GM15510 (cell line): ENCODE measurements at regions not wholly inside any gene's neighbourhood (a gene's known extent, or its start where the extent isn't known, plus 50 kb on each side); places are given as distances from the start of the nearest gene placed in this dataset.

Experiments used
- POLR2A ChIP-seq: IDR thresholded peaks from 3 replicates; pipeline ENCODE4 v1.6.1; 2011; ENCODE audit warnings: borderline replicate concordance; ENCODE audit not compliant: insufficient read length; ENCODE audit errors: extremely low read depth

DNA sequence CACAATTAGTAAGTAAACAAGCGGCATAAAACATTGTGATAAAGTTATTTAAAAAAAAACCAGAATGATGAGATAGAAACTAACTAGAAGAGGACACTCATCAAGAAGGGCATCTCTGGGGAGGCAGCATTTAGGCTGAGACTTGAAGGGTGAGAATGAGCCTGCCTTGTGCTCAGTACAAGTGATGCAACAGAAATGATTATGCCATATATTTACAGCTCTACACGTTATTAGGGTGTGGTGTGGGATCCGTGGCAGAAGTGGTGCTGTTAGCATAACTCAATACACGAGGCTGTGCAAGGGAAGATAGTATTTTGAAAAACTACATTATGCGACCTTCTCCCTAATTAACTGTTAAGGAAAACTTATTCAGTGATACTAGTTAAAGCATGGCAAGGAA, 178.5 kb upstream of the ATF7IP start:
- no peak for TF ChIP-seq POLR2A

DNA sequence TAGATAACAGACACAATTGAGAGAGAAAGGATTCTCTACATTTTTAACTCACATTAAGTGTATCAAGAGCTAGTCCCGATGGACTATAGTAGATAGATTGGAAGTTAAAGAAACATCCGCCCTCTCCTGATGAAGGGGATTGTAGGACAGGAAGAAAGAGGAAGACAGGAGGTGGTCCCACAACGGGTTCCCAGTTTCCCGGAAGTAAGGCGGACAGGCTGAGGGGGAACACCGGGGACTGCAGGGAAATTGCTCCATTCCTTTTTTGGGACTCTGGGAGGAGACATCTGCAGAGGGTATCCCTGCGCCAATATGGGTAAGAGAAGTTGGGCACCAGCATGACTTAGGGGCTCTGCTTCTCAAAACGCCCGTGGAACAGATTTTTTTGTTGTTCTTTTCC, 177.5 kb upstream of the ATF7IP start:
- TF ChIP-seq POLR2A = no peak

DNA sequence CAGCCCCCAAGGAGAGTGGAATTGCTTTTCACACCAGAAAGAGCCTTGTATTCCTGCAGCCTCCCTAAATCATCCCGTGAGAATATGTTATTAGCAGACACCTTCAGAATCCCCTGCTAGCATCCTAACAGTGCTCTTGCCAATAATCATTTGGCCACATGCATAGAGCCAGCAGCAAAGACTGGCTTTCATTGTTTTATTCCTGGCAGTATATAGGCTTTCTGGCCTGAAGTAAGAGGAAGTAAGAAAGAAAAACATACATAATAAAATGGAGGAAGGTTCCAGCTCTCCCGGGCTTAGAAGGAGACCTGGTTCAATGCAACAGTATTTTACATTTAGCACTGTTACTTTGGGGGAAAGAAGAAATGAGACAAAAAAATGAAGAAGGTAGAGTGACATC, 176.7 kb upstream of the ATF7IP start:
- no peak for TF ChIP-seq POLR2A

DNA sequence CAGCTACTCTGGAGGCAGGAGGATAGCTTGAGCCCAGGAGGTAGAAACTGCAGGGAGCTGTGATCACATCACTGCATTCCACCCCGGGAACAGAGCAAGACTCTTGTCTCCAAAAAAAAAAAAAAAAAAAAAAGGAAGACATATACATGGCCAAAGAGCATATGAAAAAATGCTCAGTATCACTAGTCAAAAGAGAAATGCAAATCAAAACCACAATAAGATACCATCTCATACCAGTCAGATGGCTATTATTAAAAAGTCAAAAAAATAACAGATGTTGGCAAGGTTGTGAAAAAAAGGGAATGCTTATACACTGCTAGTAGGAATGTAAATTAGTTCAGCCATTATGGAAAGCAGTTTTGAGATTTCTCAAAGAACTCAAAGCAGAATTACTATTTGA, 174.8 kb upstream of the ATF7IP start:
- no peak for TF ChIP-seq POLR2A

DNA sequence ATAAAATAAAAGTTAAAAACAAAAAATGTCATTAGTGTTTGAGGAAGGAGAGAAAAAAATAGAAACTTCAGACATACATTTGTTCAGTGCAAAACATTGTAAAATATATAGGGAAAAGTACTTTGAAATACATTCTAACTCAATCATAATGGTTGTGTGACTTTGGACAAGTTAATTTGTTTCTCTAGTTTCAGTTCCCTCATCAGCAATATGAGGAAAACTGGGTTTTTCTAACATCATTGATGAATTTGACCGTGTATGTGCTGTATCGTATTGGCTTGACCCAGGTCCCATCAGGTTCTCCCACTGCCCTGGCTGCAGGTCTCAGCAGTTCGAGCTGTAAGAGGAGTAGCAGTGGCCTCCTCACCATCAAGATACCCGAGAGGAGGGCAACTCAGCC, 173.9 kb upstream of the ATF7IP start:
- no peak for TF ChIP-seq POLR2A

DNA sequence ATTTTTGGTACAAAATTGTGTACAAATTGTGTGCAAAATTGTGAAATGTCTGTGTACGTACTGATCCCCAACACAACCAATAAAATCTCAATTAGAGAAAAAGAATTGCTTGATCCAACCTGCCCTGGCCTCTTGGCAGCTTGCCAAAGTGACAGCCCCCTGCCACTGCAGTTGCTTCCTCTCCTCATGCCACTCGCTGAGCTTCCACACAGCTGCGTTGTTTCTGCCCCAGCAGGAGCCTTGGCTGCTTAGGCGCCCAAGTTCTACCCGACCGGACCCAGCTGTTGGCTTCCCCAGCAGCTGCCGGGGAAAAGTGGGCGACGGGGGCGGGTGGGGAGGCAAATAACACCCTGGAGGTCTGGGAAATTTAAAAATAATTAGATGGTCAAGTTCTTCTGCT, 171.8 kb upstream of the ATF7IP start:
- no peak for TF ChIP-seq POLR2A

DNA sequence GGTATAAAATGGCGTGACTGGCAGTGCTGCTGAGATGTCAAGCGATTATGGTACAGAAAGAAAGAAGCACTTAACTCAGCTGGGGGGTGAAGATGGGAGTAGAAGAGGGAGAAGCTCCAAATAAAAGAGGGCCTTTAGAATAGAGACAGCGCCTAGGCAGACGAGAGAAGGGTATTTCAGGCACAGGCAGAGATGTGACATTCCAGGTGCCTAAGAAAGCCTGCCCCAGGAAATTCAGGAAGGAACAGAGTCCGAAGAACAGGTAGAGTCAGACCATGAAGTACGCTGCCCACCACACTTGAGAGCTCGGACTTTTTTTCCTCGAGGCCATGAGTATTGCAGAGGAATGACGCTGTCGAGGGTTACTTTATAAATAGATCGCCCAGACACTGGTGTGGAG, 170.9 kb upstream of the ATF7IP start:
- no peak for TF ChIP-seq POLR2A

DNA sequence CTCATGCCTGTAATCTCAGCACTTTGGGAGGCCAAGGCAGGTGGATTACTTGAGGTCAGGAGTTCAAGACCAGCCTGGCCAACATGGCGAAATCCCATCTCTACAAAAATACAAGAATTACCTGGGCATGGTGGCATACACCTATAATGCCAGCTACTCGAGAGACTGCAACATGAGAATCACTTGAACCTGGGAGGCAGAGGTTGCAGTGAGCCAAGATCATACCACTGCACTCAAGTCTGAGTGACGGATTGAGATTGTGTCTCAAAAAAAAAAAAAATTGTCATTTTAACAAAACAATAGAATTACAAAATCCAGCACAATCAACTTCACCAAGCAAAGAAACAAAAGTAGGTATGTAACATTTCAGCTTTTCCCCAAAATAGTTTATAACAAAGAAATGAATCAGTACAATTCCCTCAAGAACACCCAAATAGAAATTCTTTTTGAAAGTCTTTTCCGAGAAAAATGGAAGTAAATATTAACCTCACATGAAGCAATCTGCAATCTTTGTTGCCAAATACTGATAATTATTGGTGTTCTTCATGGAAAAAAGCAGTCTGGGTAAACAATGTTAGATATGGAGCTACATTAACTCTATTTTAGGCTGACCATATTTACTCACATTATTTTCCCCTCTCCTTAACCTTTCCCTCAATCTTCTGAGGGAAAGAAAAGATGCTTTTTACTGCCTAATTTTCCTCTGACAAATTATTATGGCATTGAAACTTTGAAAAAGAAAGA, 165.9 kb upstream of the ATF7IP start:
- no peak for TF ChIP-seq POLR2A

DNA sequence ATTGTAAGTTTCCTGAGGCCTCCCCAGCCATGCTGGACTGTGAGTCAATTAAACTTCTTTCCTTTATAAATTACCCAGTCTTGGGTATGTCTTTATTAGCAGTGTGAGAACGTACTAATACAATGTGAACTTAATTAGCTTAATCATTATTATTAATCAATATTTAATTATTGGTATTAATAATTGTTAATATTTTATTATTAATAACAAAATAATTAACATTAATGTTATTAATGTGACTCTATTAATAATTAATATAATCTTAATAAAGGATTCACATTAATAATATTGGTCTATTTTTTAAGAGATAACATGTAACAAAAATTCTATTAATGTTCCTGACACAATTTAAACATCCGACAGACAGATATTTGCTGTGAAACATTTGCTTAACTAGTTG, 164.9 kb upstream of the ATF7IP start:
- TF ChIP-seq POLR2A = no peak

DNA sequence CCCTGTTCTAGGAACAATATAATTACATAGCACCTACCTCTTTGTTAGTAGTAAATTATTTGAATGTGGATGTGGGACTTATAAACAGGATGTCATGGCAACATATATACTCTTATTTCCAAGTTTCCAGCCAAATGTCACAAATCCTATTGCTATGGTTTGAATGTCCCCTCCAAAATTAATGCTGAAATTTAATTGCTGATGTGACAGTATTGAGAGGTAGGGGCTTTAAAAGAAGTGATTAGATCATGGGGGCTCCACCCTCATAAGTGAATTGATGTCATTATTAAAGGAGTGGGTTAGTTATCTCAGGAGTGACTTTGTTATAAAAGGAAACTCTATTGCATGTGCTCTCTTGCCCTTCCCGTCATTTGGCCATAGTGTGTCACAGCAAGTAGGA, 164.2 kb upstream of the ATF7IP start:
- TF ChIP-seq POLR2A = no peak

DNA sequence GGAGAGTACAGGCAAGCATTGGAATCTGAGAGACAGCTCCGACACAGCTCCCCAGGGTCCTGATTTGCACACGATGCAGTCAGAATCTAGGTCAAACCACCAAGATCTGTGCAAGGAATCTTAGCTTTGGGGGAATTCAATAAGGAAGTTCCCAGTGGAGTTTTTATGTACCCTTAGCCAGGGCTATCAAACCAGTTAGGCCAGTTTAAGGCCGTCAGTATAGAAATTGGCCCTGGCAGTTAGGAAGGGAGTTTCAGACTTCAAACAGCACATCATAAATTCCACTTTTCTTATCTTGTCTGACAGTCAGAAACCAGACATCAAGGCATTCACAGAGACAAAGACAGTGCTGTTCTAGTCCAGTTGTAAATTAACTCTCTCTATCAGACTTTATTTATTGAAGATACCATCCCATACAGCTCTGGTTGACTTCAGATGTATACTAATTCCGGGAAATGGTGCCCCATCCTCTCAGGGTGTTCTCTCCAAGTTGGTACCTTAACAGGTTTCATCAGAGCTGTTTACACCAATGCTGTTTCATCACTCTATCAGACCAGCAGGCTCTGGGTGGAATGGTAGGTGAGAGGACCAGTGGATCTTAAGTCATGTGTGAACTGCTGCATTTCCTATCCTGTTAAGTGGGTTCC, 157.5 kb upstream of the ATF7IP start:
- TF ChIP-seq POLR2A = no peak

DNA sequence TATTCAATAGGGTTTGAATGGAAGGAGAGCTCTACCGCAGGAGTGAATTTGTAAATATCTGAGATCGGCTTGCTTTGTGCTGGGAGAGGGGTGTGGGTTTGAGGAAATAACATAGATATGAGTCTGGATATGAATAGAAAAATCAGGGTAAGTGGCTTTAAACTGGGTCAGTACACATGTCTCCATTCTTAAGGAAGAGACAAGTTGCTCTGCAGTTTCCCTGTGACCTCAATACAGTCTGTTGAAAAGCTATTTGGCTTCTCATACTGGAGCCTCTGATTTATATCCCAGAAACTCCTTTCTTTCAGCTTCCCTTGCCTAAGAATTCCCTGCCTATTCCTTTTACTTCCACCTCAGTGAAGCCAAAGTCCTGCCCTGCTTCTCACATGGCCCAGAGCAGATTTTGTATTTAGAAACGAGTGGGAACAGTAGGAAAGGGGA, 153.5 kb upstream of the ATF7IP start:
- no peak for TF ChIP-seq POLR2A

DNA sequence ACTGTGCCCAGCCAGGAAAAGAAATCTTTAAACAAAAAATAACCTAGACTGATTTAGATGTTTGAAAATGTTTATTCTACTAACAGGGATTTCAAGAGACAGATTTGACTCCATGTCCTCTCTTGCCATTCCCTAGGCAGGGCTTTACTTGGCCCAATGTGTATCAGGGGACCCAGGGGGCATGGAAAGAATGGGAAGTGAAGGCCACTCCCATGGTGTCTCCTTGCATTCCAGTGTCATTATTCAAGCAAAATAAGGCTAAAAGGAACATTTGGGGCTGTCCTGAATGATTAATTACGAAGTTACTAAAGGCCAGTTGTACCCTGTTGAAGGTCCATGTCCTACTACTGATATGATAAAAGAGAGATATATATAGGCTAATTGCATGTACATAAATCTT, 151.9 kb upstream of the ATF7IP start:
- no peak for TF ChIP-seq POLR2A

DNA sequence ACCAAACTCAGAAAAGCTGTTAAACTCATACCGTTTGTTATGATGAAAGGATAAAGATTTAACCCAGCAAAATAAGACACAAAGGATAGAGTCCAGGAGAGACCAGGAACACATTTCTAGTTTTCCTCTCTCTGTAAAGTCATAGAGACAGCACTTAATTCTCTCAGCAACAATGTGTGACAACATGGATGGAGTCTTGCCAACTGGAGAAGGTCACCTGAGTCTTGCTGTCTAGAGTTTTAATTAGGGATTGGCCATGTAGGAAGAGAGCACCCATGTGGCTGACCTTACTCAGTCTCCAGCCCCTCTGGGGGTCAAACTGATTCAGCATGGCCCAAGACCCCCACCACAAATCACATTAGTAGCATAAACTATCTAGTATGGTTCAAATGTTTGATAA, 151.0 kb upstream of the ATF7IP start:
- no peak for TF ChIP-seq POLR2A

DNA sequence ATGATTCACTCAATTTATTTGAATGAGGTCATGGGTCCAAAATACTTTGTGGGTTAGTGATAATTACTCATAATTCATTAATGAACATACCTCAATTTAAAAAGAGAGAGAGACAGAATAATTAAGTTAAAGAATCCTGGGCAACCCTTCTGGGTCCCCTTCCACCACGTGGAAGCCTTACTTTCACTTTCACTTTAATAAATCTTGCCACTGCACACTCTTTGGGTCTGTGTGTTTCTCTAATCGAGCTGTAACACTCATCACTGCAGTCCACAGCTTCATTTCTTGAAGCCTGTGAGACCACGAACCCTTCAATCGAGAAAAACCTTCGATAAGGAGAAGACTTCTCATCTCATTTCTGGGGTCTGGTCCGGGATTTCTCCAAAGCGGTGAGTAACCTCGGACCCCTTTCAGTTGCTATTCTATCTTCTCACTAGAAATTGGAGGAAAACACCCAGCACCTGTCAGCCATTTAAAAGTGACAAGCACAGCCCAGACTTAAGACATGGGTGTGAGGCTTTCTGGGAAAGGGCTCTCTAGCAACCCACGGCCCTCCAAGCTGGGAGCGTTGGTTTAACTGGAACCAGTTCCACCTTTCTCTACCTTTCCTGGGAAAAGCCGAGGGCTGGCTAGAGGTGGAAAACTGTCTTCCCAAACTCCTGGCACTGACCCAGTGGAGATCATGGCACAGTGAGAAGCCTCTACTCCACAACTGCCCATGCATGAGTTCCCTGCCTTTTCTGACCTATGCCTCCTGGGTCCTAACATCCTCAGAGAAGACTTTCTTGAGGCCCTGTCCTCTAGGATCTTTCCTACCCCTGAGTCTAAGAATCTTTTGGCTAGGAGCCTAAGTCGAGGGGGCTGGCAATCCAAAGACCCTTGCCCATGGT, 148.8 kb upstream of the ATF7IP start:
- TF ChIP-seq POLR2A = no peak
